B cell (primary cell): ENCODE measurements at regions not wholly inside any gene's neighbourhood (a gene's known extent, or its start where the extent isn't known, plus 50 kb on each side); places are given as distances from the start of the nearest gene placed in this dataset.

Experiments
- ATAC-seq: fragments of 200-7000 bp; cut with Tn5 transposase; one replicate; pipeline ENCODE4 v1.10.0; 2021; ENCODE audit warnings: low read depth, mild to moderate bottlenecking, moderate number of reproducible peaks, moderate library complexity
- CTCF ChIA-PET: fragments of 350-600 bp; sonication (Branson Sonifier 250); formaldehyde crosslinking; loops from one replicate; lab custom pipeline; 2021; ENCODE audit warnings: antibody characterized with exemption, inconsistent platforms; lab: Charles Lee
- POLR2A ChIA-PET: fragments of 350-600 bp; sonication (Branson Sonifier 250); formaldehyde crosslinking; loops from one replicate; lab custom pipeline; 2021; ENCODE audit warnings: antibody characterized with exemption; lab: Charles Lee
- DNase-seq: peaks from one replicate; pipeline ENCODE4 v3.0.0; 2013
- H2AFZ ChIP-seq: 2 replicates; pipeline ENCODE4 v1.6.1; 2012; ENCODE audit warnings: mild to moderate bottlenecking, low read depth, low read length; ENCODE audit not compliant: insufficient read depth, poor library complexity, severe bottlenecking
- H3K27ac ChIP-seq, 2 donors: 1 replicate in 1 of 2; 2 replicates in 1 of 2; pipeline ENCODE4 v1.5.1; 2012 to 2013; ENCODE audit warnings: low read length in 2 of 2, mild to moderate bottlenecking in 2 of 2, moderate library complexity in 1 of 2
- H3K27me3 ChIP-seq, 4 experiments: fragments of 200-600 bp in 1 of 4; sonication (generic) in 1 of 4; replicated peaks in 1 of 4; 1 replicate in 2 of 4; 2 replicates in 2 of 4; pipeline versions ENCODE4 v1.6.1 to v1.7.0; 2013 to 2016; ENCODE audit warnings: low read length in 3 of 4, mild to moderate bottlenecking in 2 of 4, mixed read lengths in 1 of 4, moderate library complexity in 1 of 4; ENCODE audit not compliant: insufficient read depth in 4 of 4, control insufficient read depth in 3 of 4; ENCODE audit errors: control extremely low read depth in 1 of 4
- H3K36me3 ChIP-seq, 2 experiments: replicated peaks in 1 of 2; 1 replicate in 1 of 2; 2 replicates in 1 of 2; pipeline versions ENCODE4 v1.6.1 to v1.7.1; 2013; ENCODE audit warnings: low read length in 1 of 2; ENCODE audit not compliant: insufficient read depth in 2 of 2, control insufficient read depth in 1 of 2; ENCODE audit errors: control extremely low read depth in 1 of 2, extremely low read depth in 1 of 2
- H3K4me1 ChIP-seq, 2 donors: fragments of 200-600 bp in 1 of 2; sonication (generic) in 1 of 2; 1 replicate in 1 of 2; 2 replicates in 1 of 2; pipeline versions ENCODE4 v1.5.1 to v1.6.1; 2013 to 2017; ENCODE audit warnings: low read length in 2 of 2; ENCODE audit not compliant: control insufficient read depth in 2 of 2, insufficient read depth in 2 of 2
- H3K4me2 ChIP-seq: replicated peaks from 2 replicates; pipeline ENCODE3; 2012; ENCODE audit warnings: mild to moderate bottlenecking, low read depth, low read length; ENCODE audit not compliant: poor library complexity, severe bottlenecking
- H3K4me3 ChIP-seq, 5 experiments: fragments of 200-600 bp in 1 of 5; sonication (generic) in 1 of 5; 1 replicate in 3 of 5; 2 replicates in 2 of 5; pipeline versions ENCODE4 v1.5.1 to v1.7.0; 2011 to 2016; ENCODE audit warnings: low read length in 4 of 5, mild to moderate bottlenecking in 4 of 5, low read depth in 2 of 5, control low read depth in 1 of 5, moderate library complexity in 1 of 5; ENCODE audit not compliant: insufficient read depth in 1 of 5; ENCODE audit errors: control extremely low read depth in 1 of 5, extremely low read depth in 1 of 5
- H3K79me2 ChIP-seq: fragments of 200-600 bp; sonication (generic); one replicate; pipeline ENCODE4 v1.6.0; 2016; ENCODE audit warnings: low read length; ENCODE audit not compliant: control insufficient read depth, insufficient read depth
- H3K9ac ChIP-seq: fragments of 200-600 bp; sonication (generic); 2 replicates; pipeline ENCODE4 v1.6.1; 2017; ENCODE audit warnings: mild to moderate bottlenecking, low read length, moderate library complexity
- H3K9me3 ChIP-seq, 3 donors: one replicate each; pipeline versions ENCODE4 v1.6.1 to v1.7.1; 2013; ENCODE audit warnings: low read length in 2 of 3; ENCODE audit not compliant: control insufficient read depth in 2 of 3, insufficient read depth in 1 of 3; ENCODE audit errors: control extremely low read depth in 1 of 3
- H4K20me1 ChIP-seq: 2 replicates; pipeline ENCODE4 v1.6.0; 2012; ENCODE audit warnings: mild to moderate bottlenecking, low read length; ENCODE audit not compliant: insufficient read depth, control insufficient read depth, poor library complexity, severe bottlenecking
- H3K27ac Mint-ChIP-seq: one replicate; pipeline ENCODE4 v1.8.0; 2021; ENCODE audit warnings: mixed read lengths
- H3K27me3 Mint-ChIP-seq: one replicate; pipeline ENCODE4 v1.8.0; 2021; ENCODE audit warnings: mixed read lengths
- H3K4me1 Mint-ChIP-seq: one replicate; pipeline ENCODE4 v1.8.0; 2021; ENCODE audit warnings: mixed read lengths
- H3K4me3 Mint-ChIP-seq: one replicate; pipeline ENCODE4 v1.8.0; 2021; ENCODE audit warnings: mixed read lengths
- H3K9me3 Mint-ChIP-seq: one replicate; pipeline ENCODE4 v1.8.0; 2022; ENCODE audit warnings: mixed read lengths; ENCODE audit not compliant: insufficient read depth
- EZH2 ChIP-seq: IDR thresholded peaks from 2 replicates; pipeline ENCODE4 v1.6.1; 2012; ENCODE audit warnings: borderline replicate concordance, low read depth, mild to moderate bottlenecking, moderate library complexity, low read length; ENCODE audit not compliant: insufficient read depth, poor library complexity, severe bottlenecking
- WGBS: methylation state at CpG from one replicate; pipeline ENCODE4 v1.1.5; 2013; ENCODE audit warnings: missing lambda C conversion rate; ENCODE audit not compliant: insufficient coverage; 5-methylcytosine and 5-hydroxymethylcytosine counted together
- intact Hi-C: fragments of 100-400 bp; cut with micrococcal nuclease; formaldehyde crosslinking; loops from one replicate; pipeline ENCODE4 v1.10.0; 2022
- TF ChIP-seq, protein P1 (sequence below): fragments of 200-600 bp; IDR thresholded peaks from one replicate; pipeline ENCODE4 v1.8.0; 2022; ENCODE audit warnings: antibody characterized with exemption, mild to moderate bottlenecking

GRCh38 chr1:29412591-29412990, 176.3 kb downstream of the PTPRU start:
- intact Hi-C loops = no loop called here
- H3K9me3 Mint-ChIP-seq = no peaks in the 10 kb centered on the region
- H3K4me1 ChIP-seq = no peaks in the 10 kb centered on the region
- H3K27ac ChIP-seq = no peak overlapping the region
- ChIA-PET CTCF (no interaction called here), POLR2A (no interaction called here)
- H2AFZ ChIP-seq = no peak overlapping the region
- H3K79me2 ChIP-seq = no peaks in the 10 kb centered on the region
- H3K4me3 Mint-ChIP-seq = no peak overlapping the region
- no peaks in the 10 kb centered on the region for H3K9me3 ChIP-seq
- no peak overlapping the region for H3K4me3 ChIP-seq
- WGBS = 75% methylated on average over 5 of the region's 6 CpGs
- peaks cover 29% of the 10 kb centered on the region for H3K27me3 Mint-ChIP-seq
- DNase-seq (no peak), ATAC-seq (no peak)
- H3K36me3 ChIP-seq = no peaks in the 10 kb centered on the region
- H3K4me2 ChIP-seq = no peak overlapping the region
- TF ChIP-seq, protein P1, sequence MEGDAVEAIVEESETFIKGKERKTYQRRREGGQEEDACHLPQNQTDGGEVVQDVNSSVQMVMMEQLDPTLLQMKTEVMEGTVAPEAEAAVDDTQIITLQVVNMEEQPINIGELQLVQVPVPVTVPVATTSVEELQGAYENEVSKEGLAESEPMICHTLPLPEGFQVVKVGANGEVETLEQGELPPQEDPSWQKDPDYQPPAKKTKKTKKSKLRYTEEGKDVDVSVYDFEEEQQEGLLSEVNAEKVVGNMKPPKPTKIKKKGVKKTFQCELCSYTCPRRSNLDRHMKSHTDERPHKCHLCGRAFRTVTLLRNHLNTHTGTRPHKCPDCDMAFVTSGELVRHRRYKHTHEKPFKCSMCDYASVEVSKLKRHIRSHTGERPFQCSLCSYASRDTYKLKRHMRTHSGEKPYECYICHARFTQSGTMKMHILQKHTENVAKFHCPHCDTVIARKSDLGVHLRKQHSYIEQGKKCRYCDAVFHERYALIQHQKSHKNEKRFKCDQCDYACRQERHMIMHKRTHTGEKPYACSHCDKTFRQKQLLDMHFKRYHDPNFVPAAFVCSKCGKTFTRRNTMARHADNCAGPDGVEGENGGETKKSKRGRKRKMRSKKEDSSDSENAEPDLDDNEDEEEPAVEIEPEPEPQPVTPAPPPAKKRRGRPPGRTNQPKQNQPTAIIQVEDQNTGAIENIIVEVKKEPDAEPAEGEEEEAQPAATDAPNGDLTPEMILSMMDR = no peak
- TF ChIP-seq EZH2 = no peak
- no peak overlapping the region for H3K27ac Mint-ChIP-seq
- H4K20me1 ChIP-seq = no peaks in the 10 kb centered on the region
- no peak overlapping the region for H3K9ac ChIP-seq
- no peaks in the 10 kb centered on the region for H3K4me1 Mint-ChIP-seq
- H3K27me3 ChIP-seq = peaks cover 0 to 6% (median 0%) of the 10 kb centered on the region in 4 experiments

GRCh38 chr1:29410476-29410875, 174.2 kb downstream of the PTPRU start:
- Mint-ChIP-seq H3K4me1 (no peaks in the 10 kb centered on the region), H3K27me3 (peaks cover 17% of the 10 kb centered on the region), H3K27ac (no peak overlapping the region), H3K9me3 (no peaks in the 10 kb centered on the region), H3K4me3 (no peak overlapping the region)
- Histone ChIP-seq H4K20me1 (no peaks in the 10 kb centered on the region), H3K4me2 (no peak overlapping the region), H3K4me1 (no peaks in the 10 kb centered on the region), H2AFZ (no peak overlapping the region), H3K9me3 (no peaks in the 10 kb centered on the region), H3K4me3 (no peak overlapping the region), H3K36me3 (no peaks in the 10 kb centered on the region), H3K9ac (no peak overlapping the region), H3K27me3 (peaks cover 0 to 8% (median 2%) of the 10 kb centered on the region in 4 experiments), H3K79me2 (no peaks in the 10 kb centered on the region), H3K27ac (no peak overlapping the region)
- POLR2A ChIA-PET = no interaction called here
- no peak for DNase-seq
- intact Hi-C loops = no loop called here
- ATAC-seq = no peak
- CTCF ChIA-PET = no interaction called here
- WGBS = 93% methylated on average over 4 of the region's 6 CpGs
- TF ChIP-seq, protein P1 = no peak
- TF ChIP-seq EZH2 = no peak
